ENCODE measurements at regions not wholly inside any gene's neighbourhood (a gene's known extent, or its start where the extent isn't known, plus 50 kb on each side); places are given as distances from the start of the nearest gene placed in this dataset.

GRCh38 chr3:145972851-145973250 is 188.1 kb downstream of the PLOD2 start:
- TF ChIP-seq CTCF (conservative IDR thresholded peaks at IDR 0.05; ENCODE audit: low read depth, low read length), result no peak
- TF ChIP-seq EZH2 (IDR thresholded peaks at IDR 0.05; ENCODE audit: borderline replicate concordance, low read depth, low read length, poor library complexity, severe bottlenecking), result no peak

All from A673 (cell line).